ENCODE measurements at regions not wholly inside any gene's neighbourhood (a gene's known extent, or its start where the extent isn't known, plus 50 kb on each side); places are given as distances from the start of the nearest gene placed in this dataset.

DNA sequence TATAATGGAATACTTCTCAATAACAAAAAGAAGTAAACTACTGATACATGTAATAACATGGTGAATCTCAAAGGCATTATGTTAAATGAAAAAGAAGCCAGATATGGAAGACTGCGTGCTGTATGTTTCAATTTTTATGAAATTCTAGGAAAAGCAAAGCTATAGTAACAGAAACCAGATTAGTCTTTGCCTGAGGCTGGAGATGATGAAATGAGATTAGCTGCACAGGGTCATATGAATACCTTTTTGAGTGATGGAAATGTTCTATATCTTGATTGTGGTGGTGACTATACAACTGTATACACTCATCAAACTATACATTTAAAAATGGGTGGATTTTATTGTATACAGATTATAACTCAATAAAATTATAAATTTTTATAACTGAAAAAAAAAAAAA is 113.5 kb downstream of the TMEM30B start:
- TF ChIP-seq, protein P1, sequence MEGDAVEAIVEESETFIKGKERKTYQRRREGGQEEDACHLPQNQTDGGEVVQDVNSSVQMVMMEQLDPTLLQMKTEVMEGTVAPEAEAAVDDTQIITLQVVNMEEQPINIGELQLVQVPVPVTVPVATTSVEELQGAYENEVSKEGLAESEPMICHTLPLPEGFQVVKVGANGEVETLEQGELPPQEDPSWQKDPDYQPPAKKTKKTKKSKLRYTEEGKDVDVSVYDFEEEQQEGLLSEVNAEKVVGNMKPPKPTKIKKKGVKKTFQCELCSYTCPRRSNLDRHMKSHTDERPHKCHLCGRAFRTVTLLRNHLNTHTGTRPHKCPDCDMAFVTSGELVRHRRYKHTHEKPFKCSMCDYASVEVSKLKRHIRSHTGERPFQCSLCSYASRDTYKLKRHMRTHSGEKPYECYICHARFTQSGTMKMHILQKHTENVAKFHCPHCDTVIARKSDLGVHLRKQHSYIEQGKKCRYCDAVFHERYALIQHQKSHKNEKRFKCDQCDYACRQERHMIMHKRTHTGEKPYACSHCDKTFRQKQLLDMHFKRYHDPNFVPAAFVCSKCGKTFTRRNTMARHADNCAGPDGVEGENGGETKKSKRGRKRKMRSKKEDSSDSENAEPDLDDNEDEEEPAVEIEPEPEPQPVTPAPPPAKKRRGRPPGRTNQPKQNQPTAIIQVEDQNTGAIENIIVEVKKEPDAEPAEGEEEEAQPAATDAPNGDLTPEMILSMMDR (conservative IDR thresholded peaks at IDR 0.05) = no peak
- no peak overlapping the region for H3K27ac ChIP-seq

DNA sequence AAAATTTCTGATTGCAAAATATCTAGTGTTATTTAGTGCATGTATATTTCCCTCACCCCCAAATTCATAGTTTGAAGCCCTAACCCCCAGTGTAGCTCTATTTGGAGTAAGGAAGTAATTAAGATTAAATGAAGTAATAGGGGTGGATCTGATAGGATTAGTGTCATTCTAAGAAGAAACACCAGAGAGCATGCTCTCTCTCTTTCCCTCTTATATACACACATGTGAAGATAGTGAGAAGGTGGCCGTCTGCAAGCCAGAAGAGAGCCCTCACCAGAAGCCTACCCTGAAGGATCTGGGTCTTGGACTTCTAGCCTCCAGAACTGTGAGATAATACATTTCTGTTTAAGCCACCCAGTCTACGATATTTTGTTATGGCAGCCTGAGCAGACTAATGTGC is 120.3 kb downstream of the TMEM30B start:
- H3K27ac ChIP-seq = no peak overlapping the region
- TF ChIP-seq, protein P1 (conservative IDR thresholded peaks at IDR 0.05) = no peak

DNA sequence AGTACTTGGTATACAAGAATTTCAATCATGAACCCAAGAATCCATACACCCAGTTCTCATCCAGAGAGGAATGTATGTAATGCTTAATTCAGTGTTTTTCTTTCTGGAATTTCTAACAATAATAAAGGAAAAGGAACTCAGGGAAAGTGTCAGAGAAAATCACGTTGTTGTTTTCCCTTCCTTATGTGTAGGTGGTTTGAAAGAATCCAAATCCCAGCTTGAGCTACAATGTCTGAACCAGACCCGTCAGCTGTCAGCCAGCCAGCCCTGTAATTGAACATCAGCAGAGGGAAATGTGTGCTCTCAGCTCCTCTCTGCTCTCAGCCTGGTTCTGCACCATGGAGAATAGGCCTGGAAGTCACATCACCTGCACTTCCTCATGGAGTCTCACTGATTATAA is 126.5 kb downstream of the TMEM30B start:
- TF ChIP-seq, protein P1 (conservative IDR thresholded peaks at IDR 0.05) = no peak
- H3K27ac ChIP-seq = no peak overlapping the region

DNA sequence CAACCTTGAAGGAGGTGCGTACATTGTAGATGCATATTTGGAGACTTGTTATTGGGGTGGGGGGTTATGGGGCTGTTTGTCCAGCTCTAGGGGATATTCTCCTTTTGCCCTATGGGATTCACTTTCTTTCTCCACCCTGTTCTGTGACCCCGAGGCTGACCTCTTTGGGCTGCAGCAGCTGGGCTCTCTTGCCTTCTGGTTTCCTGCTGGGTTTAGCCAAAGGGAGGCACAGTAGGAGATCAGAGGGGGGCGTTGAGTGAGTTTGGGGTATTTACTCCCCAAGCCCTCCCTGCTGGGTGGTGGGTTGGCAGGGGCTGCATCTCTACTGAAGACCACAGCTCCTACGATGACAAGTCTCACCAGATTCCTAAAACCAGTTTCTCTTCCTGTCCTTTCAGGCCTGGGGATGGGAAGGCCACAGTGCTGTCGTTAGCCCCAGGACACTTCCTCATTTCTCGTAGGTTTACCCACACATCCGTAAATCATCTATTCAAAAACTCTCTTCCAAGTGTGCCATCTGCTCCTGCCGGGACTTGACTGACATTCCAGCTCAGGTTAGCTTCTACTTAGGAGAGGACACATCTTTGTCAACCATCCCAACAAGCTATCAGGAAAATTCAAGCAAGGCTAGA is 127.1 kb downstream of the TMEM30B start:
- TF ChIP-seq, protein P1 (conservative IDR thresholded peaks at IDR 0.05) = no peak
- no peak overlapping the region for H3K27ac ChIP-seq

DNA sequence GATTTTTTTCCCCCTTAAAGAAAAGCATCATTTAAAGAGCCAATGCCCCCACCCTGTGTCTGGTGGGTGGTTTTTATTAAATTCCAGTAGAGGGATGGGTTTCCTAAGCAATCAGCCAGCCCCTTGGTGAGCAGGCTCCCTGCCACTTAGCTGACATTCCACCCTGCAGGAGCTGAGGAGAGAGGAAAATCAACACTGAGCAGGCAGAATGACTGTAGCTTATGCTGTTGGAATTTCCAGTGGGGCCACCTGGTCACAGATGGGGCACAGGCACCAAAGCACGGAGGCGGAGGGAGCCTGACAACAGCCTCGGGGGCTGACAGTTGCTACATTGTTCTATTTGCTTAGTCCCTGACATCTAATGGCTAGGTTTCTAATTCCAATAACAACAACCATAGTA is 127.7 kb downstream of the TMEM30B start:
- TF ChIP-seq, protein P1 (conservative IDR thresholded peaks at IDR 0.05) = no peak
- no peak overlapping the region for H3K27ac ChIP-seq

DNA sequence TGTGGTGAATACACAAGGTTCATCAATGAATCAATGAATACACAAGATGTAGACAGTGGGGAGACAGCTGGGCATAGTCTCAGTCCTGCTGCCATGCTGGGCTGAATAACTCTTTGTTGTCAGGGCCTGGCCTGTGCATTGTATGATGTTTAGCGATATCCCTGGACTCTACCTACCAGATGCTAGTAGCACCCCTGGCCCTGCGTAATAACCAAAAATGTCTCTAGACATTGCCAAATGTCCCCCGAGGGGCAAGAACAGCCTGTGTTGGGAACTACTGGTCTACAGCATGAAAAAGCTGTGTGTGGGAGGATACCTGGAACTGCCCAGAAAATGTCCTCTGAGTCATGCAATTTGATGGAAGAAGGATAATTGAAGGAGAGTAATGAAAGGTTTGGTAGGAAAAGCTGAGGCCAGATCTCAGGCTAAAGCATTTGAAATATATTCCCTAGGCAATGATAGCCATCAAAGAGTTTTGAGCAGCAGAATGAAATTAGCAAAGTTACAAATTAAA is 128.2 kb downstream of the TMEM30B start:
- H3K27ac ChIP-seq = no peak overlapping the region
- TF ChIP-seq, protein P1 (conservative IDR thresholded peaks at IDR 0.05) = no peak

DNA sequence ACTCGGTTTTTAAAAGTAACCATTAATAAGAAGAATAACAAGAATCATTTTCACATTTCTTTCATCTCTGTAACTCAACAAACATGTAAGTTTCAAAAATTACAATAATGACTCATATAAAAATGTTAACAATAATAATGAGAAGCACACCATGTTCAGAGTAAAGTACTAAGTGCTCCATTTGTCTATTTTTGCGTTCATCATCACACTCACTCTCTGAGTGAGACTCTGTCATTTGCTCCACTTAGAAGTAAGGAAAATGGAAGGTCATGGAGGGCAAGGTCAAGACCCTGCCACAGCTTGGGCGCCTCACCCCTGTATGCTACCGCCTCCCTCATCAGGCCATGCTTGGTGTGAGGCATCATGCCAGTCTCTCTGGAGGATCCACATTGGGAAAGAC is 129.9 kb downstream of the TMEM30B start:
- H3K27ac ChIP-seq = no peak overlapping the region
- TF ChIP-seq, protein P1 (conservative IDR thresholded peaks at IDR 0.05) = no peak

Measured in VCaP (cell line).